Fibroblast of lung (primary cell): ENCODE measurements at regions not wholly inside any gene's neighbourhood (a gene's known extent, or its start where the extent isn't known, plus 50 kb on each side); places are given as distances from the start of the nearest gene placed in this dataset.

Experiments
- CTCF ChIP-seq, 2 donors: IDR thresholded peaks in 1 of 2; conservative IDR thresholded peaks in 1 of 2; 1 replicate in 1 of 2; 2 replicates in 1 of 2; pipeline ENCODE4 v1.5.1; 2011 to 2012; ENCODE audit warnings: low read length in 2 of 2, control low read depth in 1 of 2, inconsistent platforms in 1 of 2, low read depth in 1 of 2, mild to moderate bottlenecking in 1 of 2
- EZH2 ChIP-seq: IDR thresholded peaks from 2 replicates; pipeline ENCODE4 v1.5.1; 2012; ENCODE audit warnings: low read length, control low read depth, mild to moderate bottlenecking; ENCODE audit errors: missing control alignments

DNA sequence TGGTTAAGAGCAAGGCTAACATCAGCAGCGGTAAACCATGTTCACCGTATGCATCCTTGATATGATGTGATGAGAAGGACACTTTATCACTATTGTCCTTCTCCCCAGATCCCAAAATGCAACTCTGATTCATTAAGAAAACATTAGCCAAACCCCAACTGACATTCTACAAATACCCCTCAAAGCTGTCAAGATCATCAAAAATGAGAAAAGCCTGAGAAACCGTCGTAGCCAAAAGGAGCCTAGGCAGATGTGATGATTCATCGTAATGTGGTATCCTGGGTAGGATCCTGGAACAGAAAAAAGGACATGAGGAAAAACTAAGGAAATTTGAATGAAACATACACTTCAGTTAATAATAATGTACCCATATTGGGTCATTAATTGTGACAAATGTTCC, 67.3 kb upstream of the ST6GAL2 start:
- no peak for TF ChIP-seq CTCF (conservative IDR thresholded peaks at IDR 0.05 in 1 of 2, IDR thresholded peaks at IDR 0.05 in 1 of 2; ENCODE audit: low read depth in 1 of 2, low read length in 2 of 2)
- no peak for TF ChIP-seq EZH2
